T-cell (primary cell): ENCODE measurements at regions not wholly inside any gene's neighbourhood (a gene's known extent, or its start where the extent isn't known, plus 50 kb on each side); places are given as distances from the start of the nearest gene placed in this dataset.

ENCODE experiments used
- ATAC-seq, 4 experiments: fragments of 200-7000 bp in 3 of 4; fragments of 150-1000 bp in 1 of 4; cut with Tn5 transposase; replicated peaks in 1 of 4; 1 replicate in 3 of 4; 2 replicates in 1 of 4; pipeline ENCODE4 v1.10.0; 2021; ENCODE audit warnings: moderate library complexity in 3 of 4, mild to moderate bottlenecking in 2 of 4, moderate number of reproducible peaks in 1 of 4
- CTCF ChIA-PET, 2 donors: fragments of 300-600 bp; sonication (Branson Sonifier 250); formaldehyde crosslinking; loops; one replicate each; lab custom pipeline; 2022; ENCODE audit warnings: antibody characterized with exemption in 2 of 2; lab: Charles Lee
- POLR2A ChIA-PET, 2 donors: fragments of 300-600 bp; sonication (Branson Sonifier 250); formaldehyde crosslinking; loops; one replicate each; lab custom pipeline; 2022; ENCODE audit warnings: antibody characterized with exemption in 2 of 2; lab: Charles Lee
- DNase-seq, 35 experiments: peaks; one replicate each; pipeline versions ENCODE4 v3.0.0 to v3.0.0-alpha.2; 2013 to 2023
- H3K27ac ChIP-seq: one replicate; pipeline ENCODE4 v1.5.1; 2013; ENCODE audit warnings: low read length
- H3K27me3 ChIP-seq, 2 experiments: replicated peaks in 1 of 2; 1 replicate in 1 of 2; 2 replicates in 1 of 2; pipeline versions ENCODE4 v1.6.1 to v1.7.0; 2013; ENCODE audit warnings: low read length in 1 of 2, mixed read lengths in 1 of 2; ENCODE audit not compliant: control insufficient read depth in 2 of 2, insufficient read depth in 2 of 2; ENCODE audit errors: extremely low read depth in 1 of 2
- H3K36me3 ChIP-seq, 2 donors: 1 replicate in 1 of 2; 2 replicates in 1 of 2; pipeline versions ENCODE4 v1.6.1 to v1.7.0; 2013; ENCODE audit warnings: low read length in 1 of 2; ENCODE audit not compliant: control insufficient read depth in 2 of 2, insufficient read depth in 1 of 2; ENCODE audit errors: extremely low read depth in 1 of 2
- H3K4me1 ChIP-seq, 2 experiments: 1 replicate in 1 of 2; 2 replicates in 1 of 2; pipeline versions ENCODE4 v1.6.1 to v1.7.0; 2013; ENCODE audit warnings: low read length in 2 of 2, mixed read lengths in 1 of 2; ENCODE audit not compliant: insufficient read depth in 2 of 2, control insufficient read depth in 1 of 2; ENCODE audit errors: extremely low read depth in 1 of 2
- H3K4me3 ChIP-seq, 2 donors: 1 replicate in 1 of 2; 2 replicates in 1 of 2; pipeline versions ENCODE4 v1.5.1 to v1.7.0; 2013; ENCODE audit warnings: mild to moderate bottlenecking in 2 of 2, low read length in 1 of 2, moderate library complexity in 1 of 2; ENCODE audit not compliant: control insufficient read depth in 1 of 2; ENCODE audit errors: extremely low read depth in 1 of 2
- H3K9me3 ChIP-seq: 2 replicates; pipeline ENCODE4 v1.7.0; 2013
- H3K27ac Mint-ChIP-seq, 2 donors: one replicate each; pipeline ENCODE4 v1.8.0; 2020 to 2021; ENCODE audit warnings: mild to moderate bottlenecking in 2 of 2, mixed read lengths in 2 of 2
- H3K27me3 Mint-ChIP-seq, 2 donors: one replicate each; pipeline ENCODE4 v1.8.0; 2021 to 2022; ENCODE audit warnings: mixed read lengths in 2 of 2
- H3K36me3 Mint-ChIP-seq: one replicate; pipeline ENCODE4 v1.8.0; 2021; ENCODE audit warnings: mixed read lengths
- H3K4me1 Mint-ChIP-seq, 3 donors: one replicate each; pipeline ENCODE4 v1.8.0; 2020 to 2022; ENCODE audit warnings: mixed read lengths in 3 of 3, mild to moderate bottlenecking in 1 of 3
- H3K4me3 Mint-ChIP-seq, 3 donors: one replicate each; pipeline ENCODE4 v1.8.0; 2020 to 2022; ENCODE audit warnings: mild to moderate bottlenecking in 3 of 3, mixed read lengths in 3 of 3, moderate library complexity in 3 of 3
- H3K9me3 Mint-ChIP-seq, 3 donors: one replicate each; pipeline ENCODE4 v1.8.0; 2020 to 2022; ENCODE audit warnings: mixed read lengths in 3 of 3
- WGBS: methylation state at CpG from one replicate; pipeline ENCODE4 v1.1.5; 2013; ENCODE audit warnings: missing lambda C conversion rate; ENCODE audit not compliant: insufficient coverage; 5-methylcytosine and 5-hydroxymethylcytosine counted together

GRCh38 chr4:163077680-163078079, 89.0 kb downstream of the NAF1 start:
- Histone ChIP-seq H3K4me3 (no peak overlapping the region), H3K9me3 (no peaks in the 10 kb centered on the region), H3K27ac (no peak overlapping the region), H3K27me3 (peaks cover 0 to 4% of the 10 kb centered on the region in 2 experiments), H3K36me3 (no peaks in the 10 kb centered on the region), H3K4me1 (no peaks in the 10 kb centered on the region)
- Mint-ChIP-seq H3K27ac (no peak overlapping the region), H3K36me3 (no peaks in the 10 kb centered on the region), H3K27me3 (no peaks in the 10 kb centered on the region), H3K4me3 (no peak overlapping the region), H3K9me3 (no peaks in the 10 kb centered on the region), H3K4me1 (no peaks in the 10 kb centered on the region)
- DNase-seq (no peak), ATAC-seq (no peak)
- WGBS, result no CpG with 5 or more reads among the region's 1 CpG
- CTCF ChIA-PET, result no interaction called here
- POLR2A ChIA-PET, result no interaction called here

- Mint-ChIP-seq H3K27me3 (no peaks in the 10 kb centered on the region), H3K4me3 (no peak overlapping the region), H3K36me3 (no peaks in the 10 kb centered on the region), H3K27ac (no peak overlapping the region), H3K4me1 (no peaks in the 10 kb centered on the region), H3K9me3 (no peaks in the 10 kb centered on the region)
- CTCF ChIA-PET, result no interaction called here
- POLR2A ChIA-PET, result no interaction called here
- Histone ChIP-seq H3K4me1 (no peaks in the 10 kb centered on the region), H3K9me3 (no peaks in the 10 kb centered on the region), H3K27me3 (peaks cover 0 to 3% of the 10 kb centered on the region in 2 experiments), H3K36me3 (no peaks in the 10 kb centered on the region), H3K27ac (no peak overlapping the region), H3K4me3 (no peak overlapping the region)
- DNase-seq, result no peak
- no peak for ATAC-seq
- no CpG with 5 or more reads among the region's 4 CpGs for WGBS
Observed at GRCh38 chr4:163072222-163072621, 94.5 kb downstream of the NAF1 start.

GRCh38 chr4:163071308-163071707, 95.4 kb downstream of the NAF1 start:
- no peaks in the 10 kb centered on the region for H3K9me3 Mint-ChIP-seq
- Histone ChIP-seq H3K9me3 (no peaks in the 10 kb centered on the region), H3K4me1 (no peaks in the 10 kb centered on the region), H3K27me3 (peaks cover 0 to 3% of the 10 kb centered on the region in 2 experiments), H3K27ac (no peak overlapping the region), H3K4me3 (no peak overlapping the region), H3K36me3 (no peaks in the 10 kb centered on the region)
- CTCF ChIA-PET, result no interaction called here
- ATAC-seq (no peak), DNase-seq (no peak)
- POLR2A ChIA-PET, result no interaction called here
- no peaks in the 10 kb centered on the region for H3K4me1 Mint-ChIP-seq
- H3K4me3 Mint-ChIP-seq, result no peak overlapping the region
- H3K36me3 Mint-ChIP-seq, result no peaks in the 10 kb centered on the region
- H3K27ac Mint-ChIP-seq, result no peak overlapping the region
- peaks cover 3 to 9% of the 10 kb centered on the region in 2 donors for H3K27me3 Mint-ChIP-seq

- Histone ChIP-seq H3K4me1 (no peaks in the 10 kb centered on the region), H3K36me3 (no peaks in the 10 kb centered on the region), H3K27me3 (no peaks in the 10 kb centered on the region), H3K4me3 (no peak overlapping the region), H3K9me3 (no peaks in the 10 kb centered on the region), H3K27ac (no peak overlapping the region)
- H3K27ac Mint-ChIP-seq, result no peak overlapping the region
- DNase-seq (no peak), ATAC-seq (no peak)
- POLR2A ChIA-PET, result no interaction called here
- H3K4me1 Mint-ChIP-seq, result no peaks in the 10 kb centered on the region
- no peak overlapping the region for H3K4me3 Mint-ChIP-seq
- CTCF ChIA-PET, result no interaction called here
- H3K9me3 Mint-ChIP-seq, result no peaks in the 10 kb centered on the region
- no peaks in the 10 kb centered on the region for H3K36me3 Mint-ChIP-seq
- peaks cover 3 to 13% of the 10 kb centered on the region in 2 donors for H3K27me3 Mint-ChIP-seq
- 80% methylated on average over 1 of the region's 2 CpGs for WGBS
Observed at GRCh38 chr4:163070023-163070422, 96.7 kb downstream of the NAF1 start.

- H3K27me3 Mint-ChIP-seq, result peaks cover 13 to 18% of the 10 kb centered on the region in 2 donors
Observed at GRCh38 chr4:163063891-163064290, 102.8 kb downstream of the NAF1 start.

GRCh38 chr4:163048447-163048846, 118.2 kb downstream of the NAF1 start:
- POLR2A ChIA-PET, result no interaction called here
- CTCF ChIA-PET, result no interaction called here

More at GRCh38 chr4:163063891-163064290, 102.8 kb downstream of the NAF1 start:
- no peaks in the 10 kb centered on the region for H3K9me3 Mint-ChIP-seq
- H3K36me3 Mint-ChIP-seq, result no peaks in the 10 kb centered on the region
- no peak for ATAC-seq
- Histone ChIP-seq H3K4me3 (no peak overlapping the region), H3K4me1 (no peaks in the 10 kb centered on the region), H3K27me3 (no peaks in the 10 kb centered on the region), H3K36me3 (no peaks in the 10 kb centered on the region), H3K27ac (no peak overlapping the region), H3K9me3 (no peaks in the 10 kb centered on the region)
- CTCF ChIA-PET, result no interaction called here
- whole genome bisulfite sequencing, result no CpG with 5 or more reads among the region's 3 CpGs
- H3K27ac Mint-ChIP-seq, result no peak overlapping the region
- no peak for DNase-seq
- POLR2A ChIA-PET, result no interaction called here
- H3K4me1 Mint-ChIP-seq, result no peaks in the 10 kb centered on the region
- no peak overlapping the region for H3K4me3 Mint-ChIP-seq

GRCh38 chr4:163042306-163042705, 124.4 kb downstream of the NAF1 start:
- Histone ChIP-seq H3K4me1 (no peaks in the 10 kb centered on the region), H3K27me3 (no peaks in the 10 kb centered on the region), H3K4me3 (no peak overlapping the region), H3K36me3 (no peaks in the 10 kb centered on the region), H3K9me3 (no peaks in the 10 kb centered on the region), H3K27ac (no peak overlapping the region)
- ATAC-seq (no peak), DNase-seq (no peak)
- ChIA-PET CTCF (interaction anchor here in 1 of 2 donors (0.6 kb wide), 1 partner anchor 1321 kb away, joined by 3 read pairs; no protein-coding TSS in a partner anchor), POLR2A (no interaction called here)
- Mint-ChIP-seq H3K36me3 (no peaks in the 10 kb centered on the region), H3K4me3 (no peak overlapping the region), H3K9me3 (peaks cover 0 to 6% (median 0%) of the 10 kb centered on the region in 3 donors), H3K27ac (no peak overlapping the region), H3K27me3 (peaks cover 4 to 8% of the 10 kb centered on the region in 2 donors), H3K4me1 (no peaks in the 10 kb centered on the region)
- WGBS, result no CpG with 5 or more reads among the region's 3 CpGs

More at GRCh38 chr4:163048447-163048846, 118.2 kb downstream of the NAF1 start:
- H3K4me1 ChIP-seq, result no peaks in the 10 kb centered on the region
- no peaks in the 10 kb centered on the region for H3K36me3 Mint-ChIP-seq
- no peaks in the 10 kb centered on the region for H3K9me3 ChIP-seq
- DNase-seq (peak in 5 of 35 experiments; percentile 0 to 19 (median 2)), ATAC-seq (no peak)
- H3K4me3 Mint-ChIP-seq, result no peak overlapping the region
- no peak overlapping the region for H3K27ac ChIP-seq
- no peak overlapping the region for H3K27ac Mint-ChIP-seq
- H3K4me1 Mint-ChIP-seq, result no peaks in the 10 kb centered on the region
- H3K27me3 Mint-ChIP-seq, result peaks cover 4 to 5% of the 10 kb centered on the region in 2 donors
- no peaks in the 10 kb centered on the region for H3K36me3 ChIP-seq
- H3K27me3 ChIP-seq, result peaks cover 0 to 2% of the 10 kb centered on the region in 2 experiments
- no peaks in the 10 kb centered on the region for H3K9me3 Mint-ChIP-seq
- WGBS, result no CpG with 5 or more reads among the region's 3 CpGs
- no peak overlapping the region for H3K4me3 ChIP-seq
